Testis (tissue), 2 donors: ENCODE measurements at regions not wholly inside any gene's neighbourhood (a gene's known extent, or its start where the extent isn't known, plus 50 kb on each side); places are given as distances from the start of the nearest gene placed in this dataset.

Experiments used
- DNase-seq: peaks from one replicate; pipeline ENCODE4 v3.0.0-alpha.2; 2019
- H3K27ac ChIP-seq, 2 donors: fragments of 200-600 bp; sonication (generic); one replicate each; pipeline ENCODE4 v1.5.1; 2019
- H3K27me3 ChIP-seq: fragments of 200-600 bp; sonication (generic); one replicate; pipeline ENCODE4 v1.5.1; 2019
- H3K36me3 ChIP-seq: fragments of 200-600 bp; sonication (generic); one replicate; pipeline ENCODE4 v1.5.1; 2017; ENCODE audit warnings: low read depth; ENCODE audit errors: missing control alignments
- H3K4me1 ChIP-seq: fragments of 200-600 bp; sonication (generic); one replicate; pipeline ENCODE4 v1.5.1; 2019
- H3K4me3 ChIP-seq, 2 donors: fragments of 200-600 bp; sonication (generic); one replicate each; pipeline ENCODE4 v1.5.1; 2017 to 2019
- H3K9me3 ChIP-seq: fragments of 200-600 bp; sonication (generic); one replicate; pipeline ENCODE4 v1.5.1; 2017
- CTCF ChIP-seq, 3 experiments: fragments of 450-650 bp in 2 of 3; fragments of 200-600 bp in 1 of 3; sonication (generic) in 1 of 3; IDR thresholded peaks; one replicate each; pipeline ENCODE4 v1.5.1; 2016 to 2019; ENCODE audit warnings: antibody characterized with exemption in 3 of 3, mild to moderate bottlenecking in 2 of 3, moderate library complexity in 1 of 3
- POLR2A ChIP-seq: fragments of 450-650 bp; IDR thresholded peaks from one replicate; pipeline ENCODE4 v1.6.1; 2017; ENCODE audit warnings: antibody characterized with exemption, mild to moderate bottlenecking, moderate library complexity
- WGBS, 2 donors: methylation state at CpG; one replicate each; pipeline ENCODE4 v1.1.5; 2018; 5-methylcytosine and 5-hydroxymethylcytosine counted together
- intact Hi-C: fragments of 100-400 bp; cut with DNase I; formaldehyde crosslinking; loops from one replicate; pipeline ENCODE4 v1.15.1; 2023; ENCODE audit warnings: low total_unique reads

- Histone ChIP-seq H3K36me3 (no peaks in the 10 kb centered on the region), H3K27me3 (no peaks in the 10 kb centered on the region), H3K27ac (no peak overlapping the region), H3K4me1 (no peaks in the 10 kb centered on the region), H3K4me3 (no peak overlapping the region), H3K9me3 (no peaks in the 10 kb centered on the region)
- intact Hi-C loops, result no loop called here
- no peak for DNase-seq
- 89 to 92% methylated on average over 8 to 9 of the region's 9 CpGs for WGBS, 2 donors
- no peak for TF ChIP-seq POLR2A
These were observed 398.9 kb downstream of the MATN1 start for GRCh38 chr1:30324251-30325084.

- Histone ChIP-seq H3K36me3 (no peaks in the 10 kb centered on the region), H3K27me3 (no peaks in the 10 kb centered on the region), H3K27ac (no peak overlapping the region), H3K4me1 (no peaks in the 10 kb centered on the region), H3K4me3 (no peak overlapping the region), H3K9me3 (no peaks in the 10 kb centered on the region)
- WGBS, 2 donors, result 29 to 42% methylated on average over 4 to 5 of the region's 5 CpGs
- TF ChIP-seq CTCF (IDR thresholded peaks at IDR 0.05) (no peak), POLR2A (no peak)
- DNase-seq, result no peak
- intact Hi-C loops, result no loop called here
These were observed 399.5 kb downstream of the MATN1 start for GRCh38 chr1:30323841-30324240.

DNA sequence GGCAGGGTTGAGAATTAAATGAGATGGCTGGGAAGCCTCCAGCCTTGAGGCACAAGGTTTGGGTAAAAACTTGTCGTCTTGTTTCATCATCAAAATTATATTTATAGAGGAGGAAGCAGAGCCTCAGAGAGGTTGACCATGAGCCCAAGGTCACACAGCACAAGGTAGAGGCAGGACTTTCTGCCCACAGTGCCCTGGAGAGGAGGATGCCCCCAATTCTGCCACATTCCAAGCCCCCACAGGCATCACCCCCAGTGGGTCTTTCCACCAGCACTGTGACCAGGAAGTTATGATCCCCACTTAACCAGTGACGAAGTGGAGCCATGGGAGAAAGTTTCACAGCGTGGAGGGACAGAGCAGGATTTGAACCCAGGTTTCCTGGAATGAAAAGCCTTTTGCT, 400.0 kb downstream of the MATN1 start:
- H3K27ac ChIP-seq, result no peak overlapping the region
- no peaks in the 10 kb centered on the region for H3K36me3 ChIP-seq
- H3K4me1 ChIP-seq, result no peaks in the 10 kb centered on the region
- no peak overlapping the region for H3K4me3 ChIP-seq
- H3K27me3 ChIP-seq, result no peaks in the 10 kb centered on the region
- no peaks in the 10 kb centered on the region for H3K9me3 ChIP-seq
- DNase-seq, result no peak
- 84 to 86% methylated on average over 3 of the region's 3 CpGs for WGBS, 2 donors
- TF ChIP-seq CTCF (IDR thresholded peaks at IDR 0.05) (no peak), POLR2A (no peak)
- intact Hi-C loops, result no loop called here

DNA sequence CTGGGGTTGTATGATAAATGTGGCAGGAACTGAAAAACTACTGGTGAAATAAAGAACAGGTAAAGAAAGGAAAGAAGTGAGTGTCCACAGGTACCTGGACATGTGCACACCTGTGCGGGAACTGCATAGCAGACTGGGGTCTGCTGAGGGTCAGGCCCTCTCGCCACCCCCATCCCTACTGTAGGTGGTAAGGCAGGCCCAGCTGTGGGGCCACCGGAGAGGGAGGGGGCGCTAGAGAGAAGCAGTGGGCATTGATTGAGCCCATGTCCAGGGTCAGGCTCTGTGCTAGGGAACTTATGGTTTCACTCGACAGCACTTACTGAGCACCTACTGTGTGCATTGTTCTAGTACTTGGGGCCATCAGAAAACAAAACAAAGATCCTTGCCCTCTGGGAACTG, 400.5 kb downstream of the MATN1 start:
- Histone ChIP-seq H3K4me1 (no peaks in the 10 kb centered on the region), H3K36me3 (no peaks in the 10 kb centered on the region), H3K27ac (no peak overlapping the region), H3K9me3 (no peaks in the 10 kb centered on the region), H3K4me3 (no peak overlapping the region), H3K27me3 (no peaks in the 10 kb centered on the region)
- DNase-seq, result no peak
- intact Hi-C loops, result no loop called here
- no peak for TF ChIP-seq CTCF (IDR thresholded peaks at IDR 0.05)
- TF ChIP-seq POLR2A, result no peak
- 91 to 93% methylated on average over 5 of the region's 5 CpGs for WGBS, 2 donors

DNA sequence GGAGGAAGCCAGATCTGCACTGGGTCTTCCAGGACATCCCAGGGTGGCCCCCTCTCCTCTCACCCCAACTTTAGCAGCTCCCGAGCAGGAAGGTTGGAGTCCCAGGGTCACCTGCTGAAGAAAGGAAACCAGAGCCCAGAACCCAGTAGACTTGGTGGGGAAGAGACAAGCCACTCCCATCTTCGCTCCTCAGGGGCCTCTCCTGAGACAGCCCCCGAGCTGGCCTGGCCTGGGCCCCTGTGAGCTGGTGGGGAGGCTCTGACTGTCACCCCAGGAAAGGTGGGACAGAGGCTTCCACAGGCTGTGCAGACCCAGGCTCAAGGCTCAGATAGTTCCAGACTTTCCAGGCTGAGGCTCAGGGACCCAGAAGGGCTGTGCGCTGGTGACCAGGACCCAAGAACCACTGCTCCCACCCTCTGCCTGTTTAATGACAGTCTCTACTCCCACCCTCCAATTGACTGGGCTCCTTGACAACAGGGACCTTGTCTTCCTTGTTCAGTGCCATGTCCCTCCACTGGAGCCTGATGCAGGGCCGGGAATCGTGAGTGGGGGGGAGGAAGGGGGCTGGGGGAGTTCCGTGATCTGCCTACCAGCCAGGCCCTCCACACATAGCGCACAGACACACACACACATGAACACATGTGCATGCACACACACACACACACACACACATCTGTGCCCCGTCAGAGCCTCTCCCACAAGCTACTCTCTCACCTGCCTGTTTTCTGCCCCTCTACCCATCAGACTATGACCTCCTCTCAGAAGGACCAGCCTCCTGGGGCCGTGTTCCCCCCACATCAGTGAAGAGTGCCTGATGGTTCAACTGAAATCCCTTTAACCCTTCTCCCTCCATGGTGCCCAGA, 401.2 kb downstream of the MATN1 start:
- H3K27ac ChIP-seq, result no peak overlapping the region
- intact Hi-C loops, result no loop called here
- 80 to 82% methylated on average over 9 to 10 of the region's 10 CpGs for WGBS, 2 donors
- TF ChIP-seq POLR2A (no peak), CTCF (IDR thresholded peaks at IDR 0.05) (no peak)
- no peaks in the 10 kb centered on the region for H3K9me3 ChIP-seq
- no peaks in the 10 kb centered on the region for H3K36me3 ChIP-seq
- no peak overlapping the region for H3K4me3 ChIP-seq
- no peaks in the 10 kb centered on the region for H3K27me3 ChIP-seq
- no peaks in the 10 kb centered on the region for H3K4me1 ChIP-seq
- no peak for DNase-seq
